Skeletal muscle tissue (tissue), 3 donors: ENCODE measurements at regions not wholly inside any gene's neighbourhood (a gene's known extent, or its start where the extent isn't known, plus 50 kb on each side); places are given as distances from the start of the nearest gene placed in this dataset.

Experiments
- H3K27ac ChIP-seq: one replicate; pipeline ENCODE4 v1.7.0; 2013; ENCODE audit warnings: mild to moderate bottlenecking, low read depth, low read length, inconsistent platforms
- H3K27me3 ChIP-seq, 3 donors: one replicate each; pipeline ENCODE4 v1.7.0; 2013; ENCODE audit warnings: low read length in 3 of 3; ENCODE audit not compliant: control insufficient read depth in 3 of 3, insufficient read depth in 3 of 3
- H3K36me3 ChIP-seq, 3 donors: one replicate each; pipeline ENCODE4 v1.7.0; 2013; ENCODE audit warnings: low read length in 3 of 3; ENCODE audit not compliant: control insufficient read depth in 3 of 3, insufficient read depth in 3 of 3
- H3K4me1 ChIP-seq, 3 donors: one replicate each; pipeline ENCODE4 v1.7.0; 2013; ENCODE audit warnings: low read length in 3 of 3, mild to moderate bottlenecking in 3 of 3; ENCODE audit not compliant: control insufficient read depth in 3 of 3, insufficient read depth in 3 of 3
- H3K4me3 ChIP-seq, 3 donors: one replicate each; pipeline ENCODE4 v1.7.0; 2013; ENCODE audit warnings: low read length in 3 of 3
- H3K9ac ChIP-seq, 3 donors: one replicate each; pipeline ENCODE4 v1.7.0; 2013; ENCODE audit warnings: low read length in 3 of 3, mild to moderate bottlenecking in 3 of 3, moderate library complexity in 2 of 3, low read depth in 1 of 3
- H3K9me3 ChIP-seq, 3 donors: one replicate each; pipeline ENCODE4 v1.7.0; 2013; ENCODE audit warnings: low read length in 3 of 3; ENCODE audit not compliant: control insufficient read depth in 3 of 3
- donor health status: Osteomylitis.

DNA sequence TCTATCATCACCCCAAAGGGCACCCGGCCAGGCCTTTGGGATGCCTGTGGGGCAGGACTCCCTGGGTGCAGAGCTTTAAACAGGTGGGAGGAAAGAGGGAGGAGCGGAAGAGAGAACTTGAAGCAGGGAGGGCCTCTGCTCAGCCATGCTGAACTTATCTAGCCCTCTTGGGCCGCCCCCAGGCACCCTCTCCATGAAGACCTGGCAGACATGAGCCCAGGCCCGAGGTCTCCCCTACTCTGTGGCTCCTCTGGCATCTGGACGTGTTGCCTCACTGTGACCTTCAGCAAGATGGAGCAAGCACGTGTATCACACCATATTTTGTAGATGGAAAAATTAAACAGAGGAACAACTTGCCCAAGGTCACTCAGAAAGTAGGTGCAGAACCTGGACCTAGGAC lies 711.4 kb downstream of the MATN1 start:
- Histone ChIP-seq H3K9ac (no peak overlapping the region), H3K27me3 (peaks cover 3 to 14% (median 3%) of the 10 kb centered on the region in 3 donors), H3K27ac (no peak overlapping the region), H3K9me3 (no peaks in the 10 kb centered on the region), H3K36me3 (no peaks in the 10 kb centered on the region), H3K4me1 (peaks cover 0 to 3% (median 0%) of the 10 kb centered on the region in 3 donors), H3K4me3 (no peak overlapping the region)

DNA sequence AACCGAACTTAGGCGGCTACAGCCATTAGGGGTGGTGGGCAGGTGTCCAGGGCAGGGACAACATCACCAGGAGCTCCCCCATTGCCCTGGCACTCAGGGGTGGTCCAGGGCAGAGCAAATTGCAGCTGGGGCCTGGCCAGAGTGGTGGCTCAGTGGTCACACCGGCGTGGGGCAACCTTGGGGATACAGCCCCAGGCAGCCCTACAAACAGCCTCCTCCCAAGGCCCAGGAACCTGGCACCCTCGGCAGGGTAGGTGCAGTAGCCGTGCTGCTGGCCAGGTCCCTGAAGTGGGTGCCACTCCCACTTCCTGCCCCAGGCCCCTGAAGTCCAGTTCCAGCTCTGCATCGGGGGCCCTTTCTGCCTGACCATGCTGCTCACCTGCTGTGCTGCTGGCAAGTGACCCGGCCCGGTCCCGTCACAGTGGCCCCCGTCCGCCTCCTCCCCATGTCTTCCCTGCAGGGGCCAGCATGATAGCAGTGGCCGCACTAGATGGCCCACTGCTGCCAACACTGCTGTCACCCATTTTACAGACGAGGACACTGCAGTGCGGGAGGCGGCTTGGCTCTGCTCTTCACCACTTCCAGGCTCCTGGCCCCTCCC lies 712.8 kb downstream of the MATN1 start:
- Histone ChIP-seq H3K9ac (no peak overlapping the region), H3K4me3 (no peak overlapping the region), H3K4me1 (peaks cover 0 to 3% (median 0%) of the 10 kb centered on the region in 3 donors), H3K27ac (no peak overlapping the region), H3K9me3 (no peaks in the 10 kb centered on the region), H3K36me3 (no peaks in the 10 kb centered on the region), H3K27me3 (peaks cover 3 to 14% (median 3%) of the 10 kb centered on the region in 3 donors)

- H3K36me3 ChIP-seq: no peaks in the 10 kb centered on the region
Observed at GRCh38 chr1:30009720-30010119, 713.7 kb downstream of the MATN1 start.

DNA sequence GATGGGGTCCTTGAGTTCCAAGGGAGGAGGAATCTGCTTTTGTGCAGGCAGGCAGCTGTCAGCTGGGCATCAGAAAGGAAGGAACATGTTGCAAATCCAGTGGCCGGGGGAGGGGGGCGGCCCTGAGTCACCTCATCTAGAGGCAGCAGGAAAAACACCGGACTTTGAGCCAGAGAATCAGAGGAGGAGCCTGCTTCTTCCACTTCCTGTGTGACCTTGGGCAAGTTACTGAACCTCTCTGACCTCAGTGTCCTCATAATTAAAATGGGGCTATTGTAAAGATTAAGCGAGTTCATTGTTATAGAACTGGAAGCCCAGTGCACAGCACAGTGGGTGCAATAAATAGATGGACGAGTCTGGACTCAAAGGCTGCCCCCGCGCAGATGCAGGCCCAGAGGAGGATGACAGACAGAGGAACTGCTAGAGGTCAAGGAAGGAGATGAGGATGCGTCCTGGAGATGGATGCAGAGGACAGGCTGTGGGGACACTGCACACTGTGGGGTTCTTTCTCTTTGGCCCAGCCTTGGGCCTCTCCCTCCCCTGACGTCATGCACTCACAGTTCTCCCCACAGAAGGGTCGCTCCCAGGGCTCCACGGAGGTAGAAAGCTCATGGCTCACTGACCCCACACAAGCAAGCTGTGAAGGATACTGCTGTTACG lies 714.3 kb downstream of the MATN1 start:
- Histone ChIP-seq H3K9ac (no peak overlapping the region), H3K27me3 (peaks cover 3 to 14% (median 3%) of the 10 kb centered on the region in 3 donors), H3K27ac (no peak overlapping the region), H3K4me3 (no peak overlapping the region), H3K9me3 (no peaks in the 10 kb centered on the region), H3K36me3 (no peaks in the 10 kb centered on the region), H3K4me1 (peaks cover 0 to 3% (median 0%) of the 10 kb centered on the region in 3 donors)

More at GRCh38 chr1:30009720-30010119, 713.7 kb downstream of the MATN1 start:
- no peak overlapping the region for H3K9ac ChIP-seq
- H3K27me3 ChIP-seq: peaks cover 3 to 14% (median 3%) of the 10 kb centered on the region in 3 donors
- no peak overlapping the region for H3K4me3 ChIP-seq
- no peak overlapping the region for H3K27ac ChIP-seq
- no peaks in the 10 kb centered on the region for H3K9me3 ChIP-seq
- H3K4me1 ChIP-seq: peaks cover 0 to 3% (median 0%) of the 10 kb centered on the region in 3 donors

GRCh38 chr1:30008372-30008997 lies 714.9 kb downstream of the MATN1 start:
- Histone ChIP-seq H3K4me1 (peaks cover 0 to 3% (median 0%) of the 10 kb centered on the region in 3 donors), H3K36me3 (no peaks in the 10 kb centered on the region), H3K4me3 (no peak overlapping the region), H3K9me3 (no peaks in the 10 kb centered on the region), H3K27me3 (peaks cover 3 to 14% (median 3%) of the 10 kb centered on the region in 3 donors), H3K27ac (no peak overlapping the region), H3K9ac (no peak overlapping the region)

GRCh38 chr1:30005972-30006619 lies 717.3 kb downstream of the MATN1 start:
- peaks cover 3 to 9% (median 7%) of the 10 kb centered on the region in 3 donors for H3K27me3 ChIP-seq
- no peak overlapping the region for H3K27ac ChIP-seq
- H3K4me3 ChIP-seq: no peak overlapping the region
- H3K9ac ChIP-seq: no peak overlapping the region
- no peaks in the 10 kb centered on the region for H3K36me3 ChIP-seq
- peaks cover 0 to 3% (median 0%) of the 10 kb centered on the region in 3 donors for H3K4me1 ChIP-seq
- H3K9me3 ChIP-seq: no peaks in the 10 kb centered on the region

DNA sequence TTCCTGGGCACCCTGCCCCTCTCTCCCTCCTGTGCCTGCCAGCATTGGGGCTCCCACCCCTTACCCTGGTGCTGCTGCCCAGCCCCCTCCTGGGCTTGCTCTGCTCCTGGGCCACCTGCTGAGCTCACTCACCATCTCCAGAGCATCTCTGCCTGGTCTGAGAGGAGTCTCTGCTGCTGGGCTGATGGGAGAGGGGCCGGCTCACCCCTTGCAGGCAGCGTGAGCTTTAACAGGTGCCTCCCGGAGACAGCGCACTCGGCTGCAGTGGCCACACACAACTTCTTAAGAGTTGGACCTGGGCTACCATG lies 721.7 kb downstream of the MATN1 start:
- H3K27ac ChIP-seq: no peak overlapping the region
- no peak overlapping the region for H3K4me3 ChIP-seq
- no peaks in the 10 kb centered on the region for H3K9me3 ChIP-seq
- H3K36me3 ChIP-seq: no peaks in the 10 kb centered on the region
- peaks cover 0 to 5% (median 4%) of the 10 kb centered on the region in 3 donors for H3K27me3 ChIP-seq
- H3K9ac ChIP-seq: no peak overlapping the region
- H3K4me1 ChIP-seq: no peaks in the 10 kb centered on the region

GRCh38 chr1:30001011-30001731 lies 722.2 kb downstream of the MATN1 start:
- H3K4me3 ChIP-seq: no peak overlapping the region
- H3K4me1 ChIP-seq: no peaks in the 10 kb centered on the region
- peaks cover 0 to 5% (median 4%) of the 10 kb centered on the region in 3 donors for H3K27me3 ChIP-seq
- H3K27ac ChIP-seq: no peak overlapping the region
- no peaks in the 10 kb centered on the region for H3K9me3 ChIP-seq
- no peaks in the 10 kb centered on the region for H3K36me3 ChIP-seq
- no peak overlapping the region for H3K9ac ChIP-seq

GRCh38 chr1:30000266-30000665 lies 723.1 kb downstream of the MATN1 start:
- H3K9me3 ChIP-seq: no peaks in the 10 kb centered on the region
- H3K4me1 ChIP-seq: no peaks in the 10 kb centered on the region
- no peaks in the 10 kb centered on the region for H3K36me3 ChIP-seq
- no peak overlapping the region for H3K4me3 ChIP-seq
- no peak overlapping the region for H3K27ac ChIP-seq
- no peak overlapping the region for H3K9ac ChIP-seq
- peaks cover 0 to 5% (median 4%) of the 10 kb centered on the region in 3 donors for H3K27me3 ChIP-seq
